Stimulated activated CD8-positive, alpha-beta memory T cell treated with anti-CD3 and anti-CD28 coated beads, Interleukin-7, amount 100 ng/mL, for 48 hours (primary cell): ENCODE measurements at regions not wholly inside any gene's neighbourhood (a gene's known extent, or its start where the extent isn't known, plus 50 kb on each side); places are given as distances from the start of the nearest gene placed in this dataset.

ENCODE experiments used
- DNase-seq, 2 donors: peaks; one replicate each; pipeline ENCODE4 v3.0.0-alpha.2; 2020; ENCODE audit warnings: low read depth in 1 of 2; ENCODE audit errors: extremely low read depth in 1 of 2

DNA sequence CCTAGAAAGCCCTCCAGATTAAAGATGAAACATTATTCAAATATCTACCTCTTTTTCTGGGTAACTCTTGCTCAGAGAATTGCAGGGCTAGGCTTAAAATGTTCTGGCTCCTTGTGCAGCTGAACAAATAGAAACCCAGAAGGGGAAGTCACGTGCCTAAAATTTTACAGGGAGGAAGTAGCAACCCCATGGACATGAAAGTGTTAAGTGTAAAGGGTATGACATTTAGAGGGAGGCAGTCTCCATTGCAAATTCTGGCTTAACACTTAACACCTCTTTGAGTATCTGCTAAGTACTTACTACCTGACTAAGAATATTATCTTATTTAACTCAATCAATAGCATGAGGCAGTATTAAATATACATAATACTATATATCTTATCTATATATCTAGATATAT is 376.1 kb upstream of the ERCC4 start:
- no peak for DNase-seq

DNA sequence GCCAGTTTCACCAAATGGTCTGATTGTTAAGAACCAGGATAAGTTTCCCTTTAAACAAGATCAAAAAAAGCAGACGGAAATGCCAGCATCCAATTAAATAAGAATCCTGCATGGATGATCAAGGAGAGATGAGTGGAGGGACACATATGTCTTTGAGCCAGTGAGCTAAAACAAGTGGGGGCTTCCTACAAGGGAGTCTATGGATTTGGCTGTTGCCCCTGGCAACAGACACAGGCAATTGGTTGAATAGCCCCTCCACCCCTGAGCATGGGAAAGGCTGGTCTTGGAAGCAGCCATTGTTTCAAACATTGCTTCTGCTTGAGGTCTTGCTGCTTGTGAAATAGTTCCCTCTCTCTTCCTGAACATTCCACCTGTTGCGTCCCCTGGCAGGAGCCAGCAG is 374.7 kb upstream of the ERCC4 start:
- DNase-seq = no peak

DNA sequence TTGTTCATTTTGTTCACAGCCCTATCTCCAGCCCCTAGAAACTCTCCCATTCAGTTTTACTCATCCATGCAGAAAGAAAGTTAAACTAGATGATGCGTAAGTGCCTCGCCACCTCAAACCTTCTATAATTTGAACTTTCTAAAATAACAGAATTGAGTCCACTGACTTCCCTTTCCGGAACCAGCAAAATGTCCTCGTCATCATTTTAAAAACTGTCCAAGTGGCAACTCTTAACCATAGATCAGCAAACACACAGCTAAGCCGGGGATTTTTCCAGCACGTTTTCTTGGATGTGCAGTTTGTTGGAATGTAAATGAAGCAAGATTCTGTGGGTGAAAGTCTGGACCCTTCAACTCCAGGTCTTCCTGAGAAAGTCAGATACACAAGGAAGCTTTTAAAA is 369.7 kb upstream of the ERCC4 start:
- no peak for DNase-seq

DNA sequence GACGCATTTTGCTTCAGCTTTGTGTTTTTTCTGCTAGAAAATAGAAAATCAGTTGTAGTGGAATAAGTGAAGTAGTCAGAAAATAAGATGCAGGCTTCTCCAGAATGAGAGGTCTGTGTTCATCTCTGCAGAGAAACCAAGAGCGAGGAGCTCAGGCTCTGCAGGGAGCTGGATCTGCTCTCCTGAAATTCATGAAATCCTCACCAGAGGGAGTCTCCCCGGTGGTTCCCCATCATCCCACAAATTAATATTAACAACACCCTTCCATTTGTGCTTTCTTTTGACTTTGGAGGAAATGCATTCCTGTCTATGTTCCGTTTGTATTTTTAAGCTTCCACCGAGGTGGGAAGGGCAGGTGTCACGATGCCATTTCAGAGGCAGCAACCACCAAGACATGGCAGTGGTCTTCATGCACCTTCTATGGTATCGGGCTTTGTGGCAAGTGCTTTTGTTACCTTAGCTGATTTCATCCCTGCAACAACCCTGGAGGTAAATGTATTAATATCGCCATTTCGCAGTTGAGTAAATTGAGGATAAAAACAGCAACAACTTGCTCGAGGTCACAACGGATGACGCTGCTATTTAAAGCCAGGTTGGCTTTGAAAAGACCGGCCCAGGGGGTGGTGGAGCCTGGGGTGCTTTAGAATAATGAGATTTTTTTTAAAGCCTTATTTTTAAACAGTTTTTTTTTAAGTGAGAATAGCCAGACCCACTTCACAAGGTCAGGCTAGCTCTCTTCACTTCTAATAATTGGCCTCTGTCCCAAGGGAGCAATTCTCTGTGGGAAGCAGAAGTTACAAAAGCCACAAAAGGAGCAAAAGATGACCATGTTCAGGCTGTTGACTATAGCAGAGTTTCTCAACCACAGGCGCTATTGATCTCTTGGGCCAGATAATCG is 367.6 kb upstream of the ERCC4 start:
- DNase-seq = no peak

DNA sequence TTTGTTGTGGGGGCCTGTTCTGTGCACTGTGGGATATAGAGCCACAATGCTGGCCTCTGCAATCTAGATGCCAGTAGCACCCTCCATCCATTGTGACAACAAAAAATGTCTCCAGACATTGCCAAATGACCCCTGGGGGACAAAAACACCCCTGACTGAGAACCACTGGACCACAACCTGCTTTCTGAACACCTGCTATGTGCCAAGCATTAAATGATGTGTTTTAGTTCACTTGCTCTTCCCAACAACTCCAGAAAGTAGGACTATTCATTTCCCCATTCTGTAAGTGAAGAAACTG is 367.0 kb upstream of the ERCC4 start:
- no peak for DNase-seq

DNA sequence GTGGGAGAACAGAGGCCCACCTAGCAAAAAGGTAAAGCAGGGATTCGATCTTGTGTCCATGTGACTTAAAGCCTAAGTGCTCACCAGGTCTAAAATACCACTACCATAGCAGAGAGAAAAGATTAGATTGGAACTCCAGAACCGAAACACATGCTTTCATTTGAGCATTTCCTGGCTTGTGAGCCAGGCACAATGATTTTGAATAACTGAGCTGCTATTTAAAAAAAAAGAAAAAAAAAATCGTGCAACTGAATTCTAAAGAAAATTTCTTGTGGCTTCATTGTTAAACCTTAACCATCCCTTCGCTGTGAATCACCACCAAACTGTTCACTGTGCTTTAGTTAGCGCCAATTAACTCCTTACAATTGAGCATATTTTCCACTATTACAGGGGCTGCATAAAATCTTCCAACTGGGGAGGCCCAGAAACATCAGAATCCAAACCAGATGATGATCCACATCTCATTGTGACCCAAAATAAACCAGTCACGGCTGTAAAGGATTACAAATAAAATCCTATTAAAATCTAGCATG is 366.4 kb upstream of the ERCC4 start:
- no peak for DNase-seq

DNA sequence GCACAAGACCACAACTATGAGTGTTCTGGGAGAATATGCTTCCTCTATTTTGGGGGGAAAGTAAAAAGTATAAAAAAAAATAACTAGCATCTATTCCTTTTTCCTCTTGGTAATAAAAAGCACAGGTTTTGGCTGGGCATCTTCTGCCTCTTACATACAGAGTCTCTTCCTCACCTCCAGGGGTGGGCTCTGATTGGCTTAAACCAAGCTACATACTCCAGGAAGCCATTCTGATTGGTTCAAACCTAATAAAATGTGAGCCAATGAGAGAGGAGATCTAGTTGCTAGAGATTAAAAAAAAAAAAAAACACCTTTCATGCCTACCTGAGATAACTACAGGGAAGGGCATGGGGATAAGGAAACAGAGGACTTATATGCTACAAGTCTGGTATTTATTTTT is 365.9 kb upstream of the ERCC4 start:
- DNase-seq = no peak

DNA sequence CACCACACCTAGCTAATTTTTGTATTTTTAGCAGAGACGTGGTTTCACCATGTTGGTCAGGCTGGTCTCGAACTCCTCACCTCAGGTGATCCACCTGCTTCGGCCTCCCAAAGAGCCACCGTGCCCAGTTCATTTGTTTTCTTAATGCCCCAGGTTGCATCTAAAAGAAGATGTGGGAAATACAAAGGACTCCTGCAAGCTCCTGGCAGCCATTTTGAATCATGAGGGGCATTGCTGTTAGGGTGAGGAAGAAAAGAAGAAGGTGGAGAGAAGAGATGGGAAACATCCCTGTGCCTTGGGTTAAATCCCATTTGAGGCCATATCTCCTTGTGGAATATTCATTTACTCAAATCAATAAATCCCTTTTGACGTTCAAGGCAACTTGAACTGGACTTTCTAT is 365.3 kb upstream of the ERCC4 start:
- no peak for DNase-seq

DNA sequence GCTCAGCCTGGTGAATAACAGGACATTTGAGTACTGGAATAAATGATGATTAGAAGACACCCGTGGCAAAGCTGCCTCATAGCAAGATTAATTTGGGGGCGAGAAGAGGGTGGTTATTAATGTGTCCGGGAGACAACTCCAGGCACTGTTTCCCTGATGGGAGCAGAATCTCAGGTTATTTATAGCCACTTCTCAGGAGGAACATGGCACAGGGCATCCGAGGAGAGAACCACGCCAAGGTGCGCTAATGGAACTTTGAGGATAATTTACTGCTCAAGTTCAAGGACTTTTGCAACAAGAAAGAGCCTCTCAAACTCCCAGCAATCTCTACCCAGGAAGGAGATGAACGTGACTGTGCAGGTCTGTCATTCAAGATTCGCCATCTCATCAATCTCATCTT is 362.5 kb upstream of the ERCC4 start:
- DNase-seq = no peak

DNA sequence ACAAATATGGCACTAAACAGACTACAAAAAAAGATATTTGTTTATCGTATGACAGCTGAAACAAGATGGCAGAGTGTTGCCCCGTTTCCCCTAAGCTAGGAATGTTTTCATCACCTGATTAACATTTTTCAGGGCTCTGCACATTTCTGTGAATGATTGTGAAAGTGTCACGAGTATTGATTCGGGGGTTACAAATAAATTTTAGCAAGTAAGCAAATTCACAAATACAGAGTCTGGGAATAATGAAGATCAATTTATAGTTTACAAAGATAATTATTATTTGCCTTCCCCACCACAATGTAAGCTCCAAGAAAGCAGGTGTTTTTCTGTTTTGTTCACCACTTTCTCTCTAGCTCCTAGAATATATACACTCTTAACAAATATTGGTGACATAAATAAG is 361.2 kb upstream of the ERCC4 start:
- no peak for DNase-seq

DNA sequence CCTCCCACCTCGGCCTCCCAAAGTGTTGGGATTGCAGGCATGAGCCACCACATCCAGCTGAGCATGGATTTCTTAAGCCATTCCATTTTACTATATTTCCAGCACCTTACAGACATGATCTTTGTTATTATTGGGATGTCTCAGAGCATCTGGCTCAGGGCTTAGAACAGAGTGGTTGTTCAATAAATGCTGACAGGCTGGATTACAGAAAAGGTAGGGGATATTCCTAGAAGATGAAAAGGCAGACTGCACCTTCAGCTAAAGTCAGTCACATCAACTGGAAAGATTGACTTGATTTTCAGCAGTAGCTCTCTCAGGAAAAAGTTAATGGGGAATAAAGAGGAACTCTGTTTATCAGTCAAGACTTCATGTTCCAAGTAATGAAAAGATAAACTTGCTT is 360.3 kb upstream of the ERCC4 start:
- no peak for DNase-seq

DNA sequence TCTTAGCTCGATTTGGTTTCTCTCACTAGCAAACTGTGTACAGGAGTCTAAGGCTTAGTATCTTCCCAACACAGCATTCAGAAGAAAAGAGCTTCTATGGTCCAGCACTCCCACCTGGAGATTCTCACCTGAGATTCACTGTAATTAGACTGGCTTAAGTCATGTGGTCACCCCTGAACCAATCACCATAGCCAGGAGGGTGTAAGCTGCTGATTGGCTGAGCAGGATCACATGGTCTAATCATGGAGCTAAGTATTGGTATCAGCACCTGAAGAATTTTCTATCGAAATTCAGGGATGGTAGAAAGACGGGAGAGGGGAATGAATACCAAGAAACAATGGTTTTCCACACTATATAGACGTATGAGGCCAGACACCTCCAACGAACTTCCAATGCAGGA is 359.8 kb upstream of the ERCC4 start:
- DNase-seq = no peak

DNA sequence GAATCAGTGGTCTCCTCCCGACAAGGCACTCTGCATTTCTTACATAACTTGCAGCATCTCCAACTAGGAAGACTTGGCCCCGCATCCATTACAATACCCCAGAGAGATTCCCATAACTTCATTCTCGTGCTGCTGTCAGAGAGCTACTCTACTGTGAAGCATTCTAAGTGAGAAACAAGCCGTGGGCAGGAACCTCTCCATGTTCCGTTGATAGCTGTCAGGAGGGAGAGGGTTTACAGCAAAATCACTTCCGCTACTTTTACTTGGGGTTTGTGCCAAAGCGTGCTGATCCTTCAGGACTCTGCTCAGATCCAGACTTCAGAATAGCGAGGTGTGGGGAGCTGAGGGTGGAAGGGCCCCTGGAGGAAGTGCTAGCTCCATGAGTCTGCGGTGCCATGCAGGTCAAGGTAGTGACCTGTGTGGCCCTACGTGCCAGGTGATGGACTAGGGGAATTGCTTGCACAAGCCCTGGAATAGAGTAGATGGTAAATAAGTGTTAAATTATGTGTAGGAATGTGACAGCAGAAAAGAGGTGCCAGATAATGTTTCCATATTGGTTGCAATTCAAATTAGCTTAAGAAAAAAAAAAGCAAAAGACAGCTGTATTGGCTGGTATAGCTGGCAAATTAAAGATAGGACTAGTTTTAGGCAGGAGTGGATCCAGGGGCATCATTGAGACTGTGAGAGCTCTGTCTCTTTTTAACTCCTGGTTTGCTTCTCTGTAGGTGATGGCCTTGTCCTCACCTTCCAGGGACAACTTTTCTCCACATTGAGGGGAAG is 358.5 kb upstream of the ERCC4 start:
- no peak for DNase-seq

DNA sequence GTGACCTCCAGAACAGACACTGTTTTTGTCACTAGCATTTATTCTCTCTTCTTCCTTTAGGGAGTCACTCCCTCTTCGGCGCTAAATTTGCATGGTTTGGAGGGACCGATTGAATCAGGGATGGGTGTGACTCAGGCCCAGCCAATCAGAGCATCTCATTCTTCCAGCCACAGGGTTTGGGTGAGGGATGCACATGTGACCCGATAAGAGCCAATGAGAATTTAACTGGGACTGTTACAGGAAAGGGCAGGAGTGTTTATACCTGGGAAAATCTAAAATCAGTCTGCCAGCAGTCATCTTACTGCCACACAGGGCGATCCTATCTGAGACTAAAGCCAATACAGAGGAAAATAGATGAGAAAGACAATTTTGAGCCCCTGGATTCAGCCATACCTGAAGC is 351.2 kb upstream of the ERCC4 start:
- DNase-seq = no peak

DNA sequence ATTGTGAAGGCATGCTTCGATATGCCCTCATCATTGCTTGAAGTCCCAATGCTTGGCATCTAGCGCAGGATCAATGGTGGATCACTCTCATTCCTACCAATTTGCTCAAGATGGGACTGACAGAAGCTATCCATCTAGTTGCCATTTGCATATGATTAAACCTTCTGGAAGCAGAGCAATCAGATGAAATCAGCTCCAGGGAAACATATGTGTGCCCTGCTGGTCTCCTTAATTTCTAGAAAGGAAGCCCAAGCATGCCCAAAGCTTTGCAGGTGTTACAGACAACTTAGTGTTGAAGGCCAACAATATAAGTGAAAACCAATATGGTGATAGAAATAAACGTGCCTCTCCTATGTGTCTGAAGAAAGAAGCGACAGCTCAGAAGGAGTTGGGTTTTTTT is 350.0 kb upstream of the ERCC4 start:
- DNase-seq = no peak

DNA sequence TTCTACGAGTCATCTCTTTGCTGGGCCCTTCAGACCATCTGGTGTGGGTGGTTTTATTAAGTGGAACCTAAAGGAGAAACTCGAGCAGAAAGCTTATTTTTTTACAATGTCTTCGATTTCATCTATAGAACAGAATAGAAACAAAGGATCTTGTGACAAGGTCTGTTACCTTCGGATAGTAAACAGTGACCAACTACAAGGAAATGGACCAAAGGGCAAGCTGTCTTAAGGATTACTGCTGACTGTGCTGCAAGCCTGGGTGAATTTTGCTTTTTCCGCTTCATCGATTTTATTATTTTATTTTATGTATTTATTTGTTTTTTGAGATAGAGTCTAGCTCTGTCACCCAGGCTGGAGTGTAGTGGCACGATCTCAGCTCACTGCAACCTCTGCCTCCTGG is 348.9 kb upstream of the ERCC4 start:
- no peak for DNase-seq

DNA sequence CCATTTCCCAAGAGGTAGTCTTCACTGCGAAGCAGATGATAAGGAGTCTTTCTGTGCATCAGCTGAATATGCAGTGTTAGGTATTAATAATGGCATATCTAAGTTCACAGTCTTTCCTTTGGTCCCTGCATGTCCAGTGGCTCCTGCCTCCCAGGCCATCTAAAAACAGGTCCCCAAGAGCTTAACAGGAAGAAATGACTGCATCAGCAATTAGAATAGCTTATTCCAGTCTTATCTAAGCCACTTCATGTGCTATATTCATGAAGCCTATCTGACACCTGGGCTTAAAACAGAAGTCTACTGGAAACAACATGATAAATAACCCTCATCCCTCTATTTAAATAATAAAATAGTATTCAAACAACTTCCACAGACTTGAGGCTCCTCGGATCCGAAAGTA is 346.1 kb upstream of the ERCC4 start:
- no peak for DNase-seq

DNA sequence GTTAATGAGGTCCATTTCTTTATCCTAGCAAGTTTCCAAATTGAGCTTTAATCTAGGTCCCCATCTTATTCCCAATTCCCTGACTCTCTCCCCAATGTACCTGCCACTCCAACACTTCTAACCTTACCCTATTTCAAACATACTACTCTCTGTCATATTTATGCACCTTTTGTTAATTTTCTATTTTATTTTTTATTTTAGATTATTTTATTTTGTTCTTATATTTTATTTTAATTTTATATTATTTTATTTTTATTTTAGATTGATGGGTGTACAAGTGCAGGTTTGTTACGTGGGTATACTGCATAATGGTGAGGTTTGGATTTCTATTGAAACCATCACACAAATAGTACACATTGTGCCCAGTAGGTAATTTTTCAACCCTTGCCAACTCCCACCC is 333.9 kb upstream of the ERCC4 start:
- no peak for DNase-seq

DNA sequence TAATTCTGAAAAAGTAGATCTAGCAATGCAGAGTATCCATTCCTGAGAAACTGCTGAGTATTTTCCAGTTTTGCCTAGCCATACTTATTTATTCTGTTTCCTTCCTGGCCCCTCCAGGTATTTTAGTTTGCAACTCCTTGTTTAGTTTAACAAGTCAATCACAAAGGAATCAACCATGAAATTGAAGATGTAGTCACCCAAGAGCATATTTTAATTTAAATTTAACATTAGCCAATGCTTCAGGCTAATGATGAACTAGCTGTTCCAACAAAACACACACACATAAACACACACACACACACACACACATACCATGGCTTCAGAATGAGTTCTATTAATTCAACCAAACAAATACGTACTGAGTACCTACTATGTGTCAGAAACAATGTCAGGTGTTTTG is 332.8 kb upstream of the ERCC4 start:
- no peak for DNase-seq

DNA sequence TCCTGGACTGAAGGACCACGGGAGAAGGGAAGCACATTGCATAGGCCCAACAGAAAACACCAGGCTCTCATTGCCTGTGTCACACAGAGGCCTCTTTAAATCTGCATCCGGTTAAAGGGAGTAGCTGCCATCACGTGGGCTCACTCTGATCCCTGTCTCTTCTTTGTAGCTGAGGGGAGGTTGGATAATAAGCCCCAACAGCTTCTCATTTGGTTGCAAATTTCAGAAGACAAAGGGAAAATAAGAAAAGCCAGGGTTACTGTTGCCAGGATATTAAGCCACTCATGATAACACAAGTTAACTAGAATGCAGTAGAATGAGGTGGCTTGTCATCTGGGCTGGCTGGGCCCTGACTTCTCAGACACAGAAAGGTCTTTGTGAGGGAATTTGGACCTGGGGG is 325.1 kb upstream of the ERCC4 start:
- no peak for DNase-seq

DNA sequence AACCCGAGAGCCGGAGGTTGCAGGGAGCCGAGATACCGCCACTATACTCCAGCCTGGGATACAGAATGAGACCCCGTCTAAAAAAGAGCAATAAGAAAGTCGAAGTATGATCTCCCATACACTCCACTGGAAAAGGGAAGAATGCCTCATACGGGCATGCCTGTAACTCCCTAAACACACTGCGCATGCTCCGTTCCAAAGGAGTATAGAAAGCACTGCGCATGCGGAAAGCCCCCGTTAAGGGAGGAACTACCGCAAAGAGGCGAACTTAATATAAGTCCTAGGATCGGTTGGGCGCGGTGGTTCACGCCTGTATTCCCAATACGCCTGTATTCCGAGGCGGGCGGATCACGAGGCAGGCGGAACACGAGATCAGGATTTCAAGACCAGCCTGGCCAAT is 313.1 kb upstream of the ERCC4 start:
- no peak for DNase-seq

DNA sequence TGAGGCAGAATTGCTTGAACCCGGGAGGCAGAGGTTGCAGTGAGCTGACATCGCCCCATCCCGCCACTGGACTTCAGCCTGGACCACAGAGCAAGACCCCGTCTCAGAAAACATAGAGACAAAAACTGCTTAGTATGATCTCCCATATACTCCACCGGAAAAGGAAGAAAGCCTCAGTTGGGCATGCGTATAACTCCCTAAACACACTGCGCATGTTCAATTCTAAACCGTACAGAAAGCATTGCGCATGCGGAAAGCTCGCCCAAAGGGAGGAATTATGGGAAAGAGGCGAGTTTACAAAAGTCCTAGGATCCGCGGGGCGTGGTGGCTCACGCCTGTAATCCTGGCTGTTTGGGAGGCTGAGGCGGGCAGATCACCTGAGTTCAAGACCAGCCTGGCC is 312.7 kb upstream of the ERCC4 start:
- no peak for DNase-seq
